Fibroblast of peridontal ligament (primary cell): ENCODE measurements at regions not wholly inside any gene's neighbourhood (a gene's known extent, or its start where the extent isn't known, plus 50 kb on each side); places are given as distances from the start of the nearest gene placed in this dataset.

Experiments used
- DNase-seq: peaks from one replicate; pipeline ENCODE4 v3.0.0-alpha.2; 2010; ENCODE audit errors: extremely low read depth

DNA sequence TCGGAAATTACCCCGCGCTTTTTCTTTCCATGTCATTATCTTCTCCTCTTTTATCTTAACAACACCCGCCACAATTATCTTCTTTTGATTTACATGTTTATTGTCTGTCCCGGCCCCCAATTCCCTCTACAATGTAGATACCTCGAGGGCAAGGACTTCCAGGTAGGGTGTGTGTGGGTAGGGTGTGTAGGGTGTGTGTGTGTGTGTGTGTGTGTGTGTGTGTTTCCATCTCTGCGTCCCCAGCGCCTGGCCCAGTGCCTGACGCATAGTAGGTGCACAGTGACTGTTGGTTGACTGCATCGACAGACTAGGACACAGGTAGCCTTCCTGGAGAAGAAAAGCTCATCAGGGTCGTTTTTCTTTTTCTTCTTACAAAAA lies 103.1 kb downstream of the UCHL1 start:
- DNase-seq, result no peak

DNA sequence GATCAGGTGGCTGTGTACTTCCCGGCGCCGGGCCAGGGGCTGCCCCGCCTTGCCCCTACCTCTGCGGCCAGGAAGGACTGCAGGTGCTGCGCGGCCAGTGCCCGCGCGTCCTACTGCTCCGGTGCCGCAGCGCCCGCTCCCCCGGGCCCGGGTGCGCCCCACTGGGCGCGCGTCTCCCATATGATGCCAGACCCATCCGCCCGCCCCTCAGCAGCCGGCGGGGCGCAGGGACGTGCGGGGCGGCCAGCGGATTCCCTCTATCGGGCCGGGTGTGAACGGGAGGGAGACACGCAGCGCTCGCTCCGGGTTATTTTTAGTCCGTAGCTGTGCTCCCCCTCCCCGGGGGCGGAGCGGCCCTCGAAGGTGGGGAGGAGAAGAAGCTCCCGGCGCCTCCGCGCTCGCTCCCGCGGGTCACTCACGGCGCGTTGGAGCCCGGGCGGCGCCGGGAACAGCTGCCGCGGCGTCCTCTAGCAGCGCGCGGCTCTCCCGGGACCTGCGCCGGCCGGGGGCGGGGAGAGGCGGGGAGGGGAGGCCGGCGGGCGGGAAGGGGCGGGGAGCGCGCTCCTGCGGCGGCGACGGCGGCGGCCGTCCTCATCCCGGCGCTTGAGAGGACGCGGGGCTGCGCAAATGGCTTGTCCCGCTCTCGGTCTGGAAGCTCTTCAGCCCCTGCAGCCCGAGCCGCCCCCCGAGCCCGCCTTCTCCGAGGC lies 103.6 kb downstream of the UCHL1 start:
- DNase-seq, result no peak

DNA sequence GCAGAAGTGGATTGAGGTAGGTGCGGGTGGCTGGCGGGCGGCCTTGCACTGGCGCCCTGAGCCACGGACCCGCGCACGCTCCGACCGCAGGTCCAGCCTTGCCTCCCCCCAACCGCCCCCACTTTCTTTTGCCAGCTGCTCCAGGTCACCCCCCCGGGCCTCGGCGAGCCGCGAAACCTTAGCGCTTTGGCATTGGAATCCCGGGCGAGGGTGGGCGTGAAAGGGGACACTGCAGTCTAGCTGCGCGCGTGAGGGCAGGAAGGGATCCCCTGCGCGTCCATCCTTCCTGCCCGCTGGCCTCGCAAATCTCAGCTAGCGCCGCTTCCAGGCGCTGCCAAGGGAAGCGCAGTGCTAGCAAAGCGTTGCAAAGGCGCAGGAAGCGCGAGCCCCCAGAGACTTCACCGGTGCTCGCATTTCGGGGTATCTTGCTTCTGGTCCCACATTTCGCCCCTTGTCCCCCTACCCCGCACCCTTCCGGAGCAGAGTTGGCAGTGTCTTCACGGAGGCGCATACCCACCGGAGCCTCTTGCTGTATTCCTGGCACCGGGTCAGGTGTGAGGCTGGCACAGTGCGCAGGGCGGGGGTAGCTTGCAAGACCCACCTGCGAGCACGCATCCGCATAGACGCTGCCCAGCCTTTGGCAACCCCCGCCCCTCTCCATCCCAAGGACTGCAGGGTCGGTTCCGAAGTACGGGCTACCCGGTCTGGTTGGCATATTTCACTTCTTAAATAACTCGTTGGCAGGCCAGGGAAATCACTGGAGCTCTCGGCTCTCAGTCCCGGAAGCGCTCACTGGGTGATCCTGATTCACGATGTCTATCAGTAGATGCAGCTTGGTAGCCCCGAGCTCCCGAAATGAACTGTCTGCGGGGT lies 104.4 kb downstream of the UCHL1 start:
- no peak for DNase-seq

DNA sequence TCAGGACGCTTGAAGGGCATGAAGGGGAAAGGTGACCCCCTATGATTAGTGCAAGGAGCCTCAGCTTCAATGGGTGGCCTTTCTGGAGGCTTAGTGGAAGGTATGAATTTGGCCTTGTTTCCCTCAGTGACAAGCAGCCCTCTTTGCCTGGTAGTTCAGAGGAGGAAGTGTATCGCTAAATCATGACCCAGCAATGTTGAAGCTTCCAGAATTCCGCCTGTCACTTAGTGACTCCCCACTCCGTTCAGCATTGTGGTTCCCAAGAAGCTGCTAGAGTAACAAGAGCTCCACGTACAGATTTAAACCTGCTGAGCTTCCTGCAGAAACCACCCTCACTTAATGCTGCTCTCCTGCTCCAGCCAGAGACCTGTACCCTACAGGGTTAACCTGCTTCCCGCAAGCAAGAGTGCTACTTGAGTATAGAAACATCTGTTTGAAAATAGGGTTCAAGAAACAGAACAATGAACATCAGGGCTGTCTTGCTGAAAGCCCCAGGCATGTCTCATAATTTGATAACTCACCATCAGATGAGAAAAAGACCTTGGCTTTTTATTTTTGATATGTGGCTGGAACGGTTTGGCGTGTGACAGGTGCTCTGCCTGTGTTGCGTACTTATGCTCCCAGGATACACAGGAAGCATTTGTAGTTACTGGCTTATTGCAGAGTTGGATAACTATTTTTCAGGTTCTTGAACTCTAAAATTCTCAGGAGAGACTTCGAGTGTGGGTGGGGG lies 105.2 kb downstream of the UCHL1 start:
- DNase-seq, result no peak

DNA sequence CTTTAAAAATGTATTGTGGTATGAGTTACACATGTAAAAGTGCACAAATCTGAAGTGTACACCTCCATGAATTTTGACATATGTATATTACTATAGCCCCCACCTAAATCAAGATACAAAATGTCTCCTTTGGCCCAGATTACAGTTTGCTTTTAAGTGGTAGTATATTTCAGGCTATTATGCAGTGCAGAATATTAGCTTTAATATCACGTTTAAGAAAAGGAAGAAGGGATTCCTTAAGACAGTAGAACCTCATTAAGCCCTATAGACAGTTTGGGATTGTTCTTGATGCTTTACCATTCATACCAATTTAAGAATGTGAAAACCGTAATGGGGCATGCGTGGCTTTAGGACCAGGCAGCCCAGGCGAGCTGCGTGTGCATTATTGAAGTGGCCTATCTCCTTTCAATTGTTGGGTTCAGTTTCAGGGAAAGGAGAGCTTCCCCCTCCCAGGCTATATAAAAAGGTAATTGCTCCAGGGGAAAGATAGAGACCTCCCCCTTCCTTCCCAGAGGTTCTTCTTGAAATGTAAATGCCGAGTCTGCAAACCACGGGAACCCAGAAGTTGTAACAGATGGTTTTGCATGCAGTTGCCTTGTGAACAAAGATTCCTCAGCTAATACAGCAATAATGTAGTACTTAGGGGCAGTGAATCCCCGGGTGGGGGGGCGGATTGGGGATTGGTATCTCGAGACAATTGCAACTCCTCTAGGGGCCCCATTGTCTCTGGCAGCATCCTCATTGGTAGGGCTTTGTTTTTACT lies 106.1 kb downstream of the UCHL1 start:
- DNase-seq, result no peak

DNA sequence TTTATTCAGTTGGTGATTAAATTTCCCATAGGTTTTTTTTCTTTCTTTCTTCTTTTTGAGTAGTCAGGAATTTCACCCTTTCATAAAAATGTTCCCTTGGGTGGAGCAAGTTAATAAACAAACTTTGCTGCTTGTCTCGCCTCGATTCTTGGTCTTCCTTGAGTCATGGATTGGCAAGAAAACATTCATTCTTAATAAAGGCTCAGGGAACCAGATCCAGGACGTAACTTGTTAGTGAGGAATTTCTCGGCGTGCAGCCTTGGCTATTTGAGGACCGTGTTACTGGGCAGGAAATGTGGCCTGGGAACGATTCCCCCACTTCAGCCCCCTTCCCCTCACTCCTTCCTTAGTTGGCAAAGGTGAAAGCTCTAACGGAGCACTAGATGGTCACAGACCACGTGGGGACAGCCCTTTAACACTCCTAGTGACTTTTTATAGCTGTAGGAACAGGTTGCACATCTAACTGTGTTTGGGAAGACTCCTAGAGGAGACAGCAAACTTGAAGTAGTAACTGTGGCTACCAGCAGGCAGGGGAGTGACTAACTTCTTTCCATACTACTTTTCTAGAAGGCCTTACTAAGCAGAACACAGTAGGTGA lies 106.8 kb downstream of the UCHL1 start:
- DNase-seq, result no peak

DNA sequence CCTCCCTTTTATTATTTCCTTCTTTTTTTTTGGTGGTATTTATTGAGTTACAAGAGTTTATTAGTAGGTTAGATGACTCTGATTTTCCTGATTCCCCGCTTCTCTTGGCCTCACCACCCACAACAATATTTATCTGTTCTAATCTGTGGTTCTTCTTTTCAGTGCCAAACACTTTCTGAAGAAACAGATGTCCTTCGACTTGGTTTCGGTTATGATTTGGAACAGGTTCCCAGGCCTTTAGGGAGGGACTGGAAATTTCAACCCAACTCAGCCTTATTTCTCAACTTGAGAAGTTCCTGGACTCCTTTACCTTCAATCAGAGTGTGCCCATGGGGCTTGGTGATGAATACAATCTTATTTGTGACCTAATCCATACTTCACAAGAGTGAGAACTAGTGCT lies 108.1 kb downstream of the UCHL1 start:
- no peak for DNase-seq

DNA sequence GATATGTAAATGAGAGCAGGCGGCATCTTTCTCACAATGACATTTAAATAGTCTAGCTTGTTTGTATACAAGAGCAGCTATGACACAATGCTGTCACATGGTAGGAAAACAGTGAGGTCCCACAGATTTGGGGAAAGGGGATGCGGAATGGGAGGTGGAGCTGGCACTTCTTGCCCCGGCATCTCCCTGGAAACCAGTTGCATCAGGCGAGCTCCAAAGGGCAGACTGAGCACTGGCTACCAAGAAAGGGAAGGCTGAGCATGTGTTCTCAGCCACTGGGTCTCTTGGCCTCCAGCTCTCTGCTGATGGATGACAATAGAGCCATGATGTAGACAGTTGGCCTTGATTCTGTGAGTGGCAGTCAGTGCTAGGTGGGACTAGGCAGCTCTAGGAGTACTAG lies 109.0 kb downstream of the UCHL1 start:
- no peak for DNase-seq

DNA sequence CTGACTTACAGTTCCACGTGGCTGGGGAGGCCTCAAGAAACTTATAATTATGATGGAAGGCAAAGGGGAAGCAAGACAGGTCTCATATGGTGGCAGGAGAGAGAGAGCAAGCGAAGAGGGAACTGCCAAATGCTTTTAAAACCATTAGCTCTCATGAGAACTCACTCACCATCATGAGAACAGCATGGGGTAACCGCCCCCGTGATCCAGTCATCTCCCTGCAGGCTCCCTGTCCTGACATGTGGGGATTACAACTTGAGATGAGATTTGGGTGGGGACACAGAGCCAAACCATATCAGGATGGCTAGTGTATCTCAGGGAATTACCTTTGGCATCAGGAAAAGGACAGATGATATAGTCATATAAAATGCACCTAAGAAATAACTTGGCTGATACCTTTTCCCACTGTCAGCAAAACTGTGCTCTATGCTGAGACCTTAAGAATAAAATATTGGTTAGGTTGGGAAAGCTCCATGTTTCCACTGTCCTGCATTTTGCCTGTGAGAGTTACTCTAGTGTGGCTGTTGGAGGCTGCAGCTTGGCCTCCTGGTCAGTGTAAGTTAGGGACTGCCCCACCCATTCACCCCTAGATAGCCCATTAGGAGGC lies 110.3 kb downstream of the UCHL1 start:
- no peak for DNase-seq

DNA sequence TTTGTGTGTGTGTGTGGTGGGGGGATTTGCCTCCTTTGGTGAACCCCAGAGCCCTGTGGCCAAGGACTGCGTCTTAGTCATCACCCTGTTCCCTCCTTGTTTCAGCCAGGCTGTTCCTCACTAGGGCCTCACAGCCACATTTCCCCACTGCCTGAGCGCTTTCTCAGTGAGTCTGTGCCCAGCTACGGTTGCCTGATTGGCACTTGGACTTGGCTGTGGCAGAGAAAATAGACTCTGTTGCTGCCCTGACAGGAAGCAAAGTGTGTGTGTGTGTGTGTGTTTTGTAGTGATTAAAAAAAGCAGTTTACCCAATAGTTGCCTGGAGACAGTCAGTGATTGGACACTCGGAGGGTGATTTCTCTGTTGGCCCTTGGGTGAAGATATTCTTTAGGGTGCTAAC lies 113.0 kb downstream of the UCHL1 start:
- DNase-seq, result no peak

DNA sequence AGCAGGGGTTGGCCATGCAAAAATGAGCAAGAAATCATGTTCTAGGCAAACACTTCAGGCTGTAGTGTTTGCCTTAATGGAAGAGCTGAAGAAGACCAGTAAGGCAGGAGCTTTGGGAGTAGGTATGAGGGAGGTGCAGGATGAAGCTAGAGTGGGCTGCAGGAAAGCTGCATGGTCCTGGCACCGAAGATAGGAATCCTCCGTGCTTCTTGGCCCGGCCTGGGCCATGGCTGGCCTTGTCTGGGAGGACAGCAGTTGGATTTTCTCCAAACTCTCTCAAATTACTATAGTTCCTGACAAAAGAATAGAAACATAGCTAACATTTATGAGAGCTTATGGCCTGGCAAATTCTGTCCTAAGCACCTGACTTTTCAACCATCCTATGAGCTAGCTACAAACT lies 116.5 kb downstream of the UCHL1 start:
- no peak for DNase-seq

DNA sequence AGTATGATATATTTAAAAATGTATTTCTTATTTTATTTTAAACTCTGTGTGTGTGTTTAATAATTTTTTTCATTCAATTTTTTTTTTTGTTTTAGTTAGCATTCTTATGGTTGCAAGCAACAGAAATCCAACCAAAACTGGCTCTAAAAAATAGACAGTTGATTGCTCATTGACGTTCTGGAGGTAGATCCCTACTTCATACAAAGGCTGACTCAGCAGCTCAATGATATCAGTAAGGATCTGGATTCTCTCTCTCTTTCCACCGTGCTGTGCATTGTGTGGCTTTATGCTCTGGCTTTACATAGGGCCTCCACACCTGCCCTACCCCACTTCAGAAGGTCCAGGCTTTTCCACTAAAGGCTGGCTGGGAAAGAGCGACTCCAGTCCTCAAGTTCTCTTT lies 117.8 kb downstream of the UCHL1 start:
- no peak for DNase-seq

DNA sequence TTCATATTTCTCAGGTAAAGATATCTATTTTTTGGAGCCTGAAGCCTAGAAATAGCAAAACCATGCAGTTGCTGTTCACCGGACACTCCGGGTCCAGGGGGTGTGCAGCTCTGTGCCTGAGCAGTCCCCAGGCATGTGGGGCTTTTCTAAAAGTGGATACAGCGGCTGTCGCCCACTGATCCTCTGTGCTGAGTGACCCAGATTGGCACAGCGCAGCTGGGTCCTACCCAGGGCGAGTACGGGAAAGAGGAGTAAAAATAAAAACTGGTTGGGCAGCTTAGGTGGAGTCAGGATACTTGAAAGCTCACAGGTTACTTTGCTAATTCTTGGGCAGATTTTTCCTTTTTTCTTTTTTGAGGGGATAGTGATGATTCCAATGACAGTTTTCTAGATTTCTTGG lies 118.8 kb downstream of the UCHL1 start:
- no peak for DNase-seq

DNA sequence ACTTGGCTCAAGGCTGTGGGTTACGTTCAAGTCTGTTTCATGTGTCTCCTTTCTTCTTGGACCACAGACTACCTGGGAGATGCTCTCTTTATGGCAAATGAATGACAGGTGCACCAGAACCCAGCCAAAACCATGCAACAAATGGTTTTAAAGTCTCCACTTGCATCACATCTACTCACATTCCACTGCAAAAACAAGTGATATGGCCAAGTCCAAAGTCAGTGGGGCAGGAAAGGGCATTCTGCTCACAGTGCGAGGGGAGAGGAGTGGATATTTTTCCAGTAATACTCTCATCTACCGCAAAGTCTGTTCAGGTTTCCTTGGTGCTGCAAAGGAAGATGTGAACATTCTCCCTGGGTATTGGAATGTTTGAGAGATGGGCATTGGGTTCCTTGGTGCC lies 120.5 kb downstream of the UCHL1 start:
- no peak for DNase-seq

DNA sequence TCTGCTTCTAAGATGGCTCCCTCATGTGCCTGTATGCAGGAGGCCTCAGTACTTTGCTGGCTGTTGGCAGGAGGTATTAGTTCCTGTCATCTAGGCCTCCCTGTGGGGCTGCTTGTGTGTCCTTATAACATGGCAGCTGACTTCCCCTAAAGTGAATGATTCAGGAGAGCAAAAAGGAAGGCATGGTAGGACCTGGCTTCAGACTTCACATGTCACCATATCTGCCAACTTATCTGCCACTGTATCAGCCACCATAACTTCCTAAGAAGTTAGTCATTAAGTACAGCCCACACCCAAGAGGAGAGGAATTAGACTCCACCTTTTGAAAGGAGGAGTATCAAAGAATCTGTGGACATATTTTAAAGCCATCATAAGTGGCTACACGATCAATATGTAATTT lies 122.5 kb downstream of the UCHL1 start:
- no peak for DNase-seq

DNA sequence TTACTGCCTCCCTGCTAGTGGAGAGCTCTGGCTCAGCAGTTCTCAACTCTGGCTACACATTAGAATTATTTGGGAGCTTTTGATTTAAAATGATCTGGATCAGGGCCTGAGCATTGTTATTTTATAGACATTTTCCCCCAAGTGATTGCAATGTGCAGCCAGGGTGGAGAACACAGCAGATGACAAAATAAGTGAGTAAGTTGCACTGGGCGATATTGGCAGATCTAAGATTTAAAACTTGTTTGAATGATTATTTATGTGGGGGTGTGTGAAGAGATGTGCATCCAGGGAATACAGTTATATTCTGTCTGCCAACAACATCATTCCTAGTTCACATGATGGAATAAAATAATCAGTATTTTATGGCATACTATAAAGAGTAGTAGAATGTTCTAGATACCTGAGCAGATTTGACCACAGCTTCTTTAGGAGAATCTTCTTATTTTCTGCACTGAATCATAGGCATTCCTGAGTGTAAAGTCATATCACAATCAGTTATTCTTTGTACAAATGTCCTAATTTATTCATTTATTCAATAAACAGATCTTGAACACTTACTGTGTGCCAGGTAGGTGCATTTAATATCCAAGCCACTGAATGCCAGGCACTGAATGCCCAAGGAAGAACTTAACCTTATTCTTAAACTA lies 123.9 kb downstream of the UCHL1 start:
- DNase-seq, result no peak

DNA sequence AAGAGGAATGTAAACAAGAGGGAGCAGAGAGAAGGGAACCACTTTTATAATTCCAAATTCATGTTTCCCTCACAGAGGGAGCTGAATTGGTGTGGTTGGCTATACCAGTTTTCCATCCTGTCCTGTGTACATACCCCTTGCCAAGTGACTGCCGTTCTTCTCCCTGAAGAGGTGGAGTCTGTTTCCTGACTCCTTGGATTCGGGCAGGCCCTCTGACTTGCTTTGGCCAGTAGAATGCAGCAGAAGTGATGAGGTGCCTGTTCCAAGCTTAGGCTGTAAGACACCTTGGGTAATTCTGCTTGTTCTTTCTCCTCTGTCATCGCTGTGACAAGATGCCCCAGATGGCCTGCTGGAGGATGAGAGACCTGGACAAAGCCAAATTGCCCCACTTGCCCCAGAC lies 124.7 kb downstream of the UCHL1 start:
- DNase-seq, result no peak

DNA sequence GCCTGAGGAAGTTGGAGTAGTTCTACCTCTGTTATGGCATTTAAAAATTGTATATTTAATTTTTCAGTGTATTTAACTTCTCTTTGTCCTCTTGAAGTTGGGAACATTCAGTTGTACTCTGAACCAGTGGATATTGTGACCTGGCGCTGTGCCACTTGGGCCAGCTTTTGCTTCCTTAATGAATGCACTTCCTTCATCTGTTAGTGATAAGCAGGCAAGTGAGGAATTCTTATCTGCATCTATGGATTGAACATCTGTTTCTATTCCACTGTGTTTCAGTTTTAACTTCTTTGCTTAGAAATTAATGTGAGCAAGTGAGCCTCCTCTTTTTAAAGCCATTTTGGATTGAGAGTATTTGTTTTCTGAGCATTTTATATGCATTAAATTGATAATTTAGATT lies 128.3 kb downstream of the UCHL1 start:
- no peak for DNase-seq

DNA sequence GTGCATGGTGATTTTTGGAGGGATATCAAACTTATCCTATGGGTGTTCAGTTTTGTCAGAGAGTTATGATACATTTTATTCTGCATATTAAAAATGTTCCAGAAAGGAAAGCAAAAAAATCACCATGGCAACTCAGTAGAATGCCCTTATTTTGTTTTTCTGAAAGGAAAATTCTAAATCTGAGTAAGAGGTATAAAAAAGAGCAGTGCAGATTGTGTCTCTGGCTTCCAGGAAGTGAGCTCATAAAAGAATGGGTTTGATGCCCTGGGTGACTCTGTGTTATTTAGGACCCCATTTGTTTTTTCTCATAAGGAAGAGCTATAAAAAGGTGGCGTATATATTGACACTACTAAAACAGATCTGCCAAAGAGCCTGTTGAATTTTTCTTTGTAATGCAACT lies 128.8 kb downstream of the UCHL1 start:
- DNase-seq, result no peak

DNA sequence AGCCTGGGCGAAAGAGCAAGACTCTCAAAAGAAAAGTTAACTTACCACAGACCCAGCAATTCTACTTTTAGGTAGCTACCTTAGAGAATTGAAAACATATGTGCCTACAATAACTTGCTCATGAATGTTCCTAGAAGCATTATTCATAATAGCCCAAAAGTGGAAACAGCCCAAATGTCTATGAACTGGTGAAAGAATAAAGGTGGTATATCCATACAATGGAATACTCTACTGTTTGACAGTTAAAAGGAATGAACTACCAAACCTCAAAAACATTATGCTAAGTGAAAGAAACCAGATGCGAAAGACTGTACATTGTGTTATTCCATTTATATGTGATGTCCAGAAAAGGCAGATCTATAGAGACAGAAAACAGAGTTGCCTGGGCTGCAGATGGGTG lies 131.4 kb downstream of the UCHL1 start:
- no peak for DNase-seq

DNA sequence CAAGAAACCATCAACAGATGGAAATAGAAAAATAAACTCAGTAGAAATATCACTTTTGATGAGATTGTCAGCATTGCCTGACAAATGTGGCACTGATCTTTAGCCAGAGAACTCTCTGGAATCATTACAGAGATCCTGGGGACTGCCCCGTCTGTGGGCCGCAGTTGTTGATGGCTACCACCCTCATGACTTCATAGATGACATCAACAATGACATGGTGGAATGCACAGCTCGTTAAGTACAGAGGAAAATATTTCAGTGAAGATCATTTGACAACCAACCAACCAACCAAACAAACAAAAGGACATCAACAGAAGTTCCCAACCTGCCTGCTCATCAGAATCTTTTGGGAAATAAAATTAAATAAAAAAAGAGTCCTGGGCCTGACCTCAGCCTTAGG lies 132.6 kb downstream of the UCHL1 start:
- no peak for DNase-seq
